AG04449 (cell line): ENCODE measurements at regions not wholly inside any gene's neighbourhood (a gene's known extent, or its start where the extent isn't known, plus 50 kb on each side); places are given as distances from the start of the nearest gene placed in this dataset.
"Not testable (repeated sequence)": the region's sequence is repeated elsewhere in the genome, so short reads cannot be mapped to it uniquely, and the experiment has no call there.

Experiments
- CTCF ChIA-PET: fragments of 350-600 bp; formaldehyde crosslinking; extraction: SDS; loops from one replicate; lab custom pipeline; 2021; ENCODE audit warnings: antibody characterized with exemption; lab: Yijun Ruan, JAX
- POLR2A ChIA-PET: fragments of 400-600, 350-600 bp; formaldehyde crosslinking; extraction: SDS; loops from one replicate; lab custom pipeline; 2020; ENCODE audit warnings: antibody characterized with exemption, inconsistent platforms; lab: Yijun Ruan, JAX
- DNase-seq: peaks from one replicate; pipeline ENCODE4 v3.0.0-alpha.2; 2010; ENCODE audit warnings: low read depth, low spot score
- H3K4me3 ChIP-seq: 2 replicates; pipeline ENCODE4 v1.5.1; 2011; ENCODE audit warnings: low read depth, mild to moderate bottlenecking, control low read depth, low read length
- TF ChIP-seq, protein P1 (sequence below): IDR thresholded peaks from one replicate; pipeline ENCODE4 v1.5.1; 2011; ENCODE audit warnings: mild to moderate bottlenecking, moderate library complexity, low read length, control low read depth, inconsistent platforms; ENCODE audit not compliant: insufficient read depth; ENCODE audit errors: missing control alignments

GRCh38 chr10:9382533-9382866, 1328.0 kb downstream of the GATA3 start:
- H3K4me3 ChIP-seq: no peak overlapping the region
- TF ChIP-seq, protein P1, sequence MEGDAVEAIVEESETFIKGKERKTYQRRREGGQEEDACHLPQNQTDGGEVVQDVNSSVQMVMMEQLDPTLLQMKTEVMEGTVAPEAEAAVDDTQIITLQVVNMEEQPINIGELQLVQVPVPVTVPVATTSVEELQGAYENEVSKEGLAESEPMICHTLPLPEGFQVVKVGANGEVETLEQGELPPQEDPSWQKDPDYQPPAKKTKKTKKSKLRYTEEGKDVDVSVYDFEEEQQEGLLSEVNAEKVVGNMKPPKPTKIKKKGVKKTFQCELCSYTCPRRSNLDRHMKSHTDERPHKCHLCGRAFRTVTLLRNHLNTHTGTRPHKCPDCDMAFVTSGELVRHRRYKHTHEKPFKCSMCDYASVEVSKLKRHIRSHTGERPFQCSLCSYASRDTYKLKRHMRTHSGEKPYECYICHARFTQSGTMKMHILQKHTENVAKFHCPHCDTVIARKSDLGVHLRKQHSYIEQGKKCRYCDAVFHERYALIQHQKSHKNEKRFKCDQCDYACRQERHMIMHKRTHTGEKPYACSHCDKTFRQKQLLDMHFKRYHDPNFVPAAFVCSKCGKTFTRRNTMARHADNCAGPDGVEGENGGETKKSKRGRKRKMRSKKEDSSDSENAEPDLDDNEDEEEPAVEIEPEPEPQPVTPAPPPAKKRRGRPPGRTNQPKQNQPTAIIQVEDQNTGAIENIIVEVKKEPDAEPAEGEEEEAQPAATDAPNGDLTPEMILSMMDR: no peak
- POLR2A ChIA-PET: no interaction called here
- DNase-seq: no peak
- CTCF ChIA-PET: no interaction called here

GRCh38 chr10:9390516-9390915, 1336.0 kb downstream of the GATA3 start:
- TF ChIP-seq, protein P1: no peak
- POLR2A ChIA-PET: no interaction called here
- no peak for DNase-seq

DNA sequence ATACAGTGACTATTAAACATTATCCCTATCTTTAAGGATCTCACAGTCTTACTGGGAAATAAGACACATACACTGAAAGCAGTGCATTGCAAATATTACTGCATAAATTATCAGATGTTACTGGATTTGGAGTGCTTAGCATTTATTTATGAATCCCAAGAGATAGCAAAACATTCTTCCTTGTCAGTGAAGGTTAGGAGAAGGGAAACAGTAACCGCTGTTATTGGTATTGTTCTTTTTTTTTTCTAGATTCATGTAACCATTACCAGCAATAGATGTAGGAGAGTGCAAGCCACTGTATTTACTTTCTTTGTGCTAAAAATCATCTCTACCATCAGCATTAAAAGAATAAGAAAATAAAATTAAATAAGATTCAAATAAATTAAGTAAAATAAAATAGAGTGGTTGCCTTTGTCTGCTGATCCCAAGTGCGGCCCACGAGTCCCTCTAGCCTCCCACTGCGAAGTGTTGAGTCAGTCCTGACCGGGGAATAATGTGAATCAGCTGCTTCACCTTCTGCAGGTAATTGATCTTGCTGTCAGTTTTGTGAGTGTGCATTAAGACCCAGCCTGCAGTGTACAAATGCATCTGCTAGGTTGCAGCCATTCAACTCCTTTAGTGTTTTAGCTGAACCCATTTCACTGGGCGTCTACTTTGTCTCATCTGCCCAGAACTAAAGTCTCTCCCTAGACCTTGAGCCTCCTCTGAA, 1344.9 kb downstream of the GATA3 start:
- CTCF ChIA-PET: no interaction called here
- TF ChIP-seq, protein P1: no peak
- DNase-seq: no peak

More at GRCh38 chr10:9390516-9390915, 1336.0 kb downstream of the GATA3 start:
- CTCF ChIA-PET: no interaction called here
- H3K4me3 ChIP-seq: no peak overlapping the region

DNA sequence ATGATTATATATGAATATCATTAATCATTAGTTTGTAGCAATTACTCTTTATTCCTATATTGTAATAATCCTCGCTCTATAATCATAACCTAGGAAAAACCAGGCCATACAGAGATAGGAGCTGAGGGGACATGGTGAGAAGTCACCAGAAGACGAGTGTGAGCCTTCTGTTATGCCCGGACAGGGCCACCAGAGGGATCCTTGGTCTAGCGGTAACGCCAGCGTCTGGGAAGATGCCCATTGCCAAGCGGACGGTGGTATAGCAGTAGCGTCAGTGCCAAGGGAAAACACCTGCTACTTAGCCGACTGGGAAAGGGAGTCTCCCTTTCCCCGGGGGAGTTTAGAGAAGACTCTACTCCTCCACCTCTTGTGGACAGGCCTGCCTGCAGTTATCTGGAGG, 1347.6 kb downstream of the GATA3 start:
- POLR2A ChIA-PET, CTCF ChIA-PET, H3K4me3 ChIP-seq, DNase-seq: not testable (repeated sequence)

More for the DNA sequence above, 1344.9 kb downstream of the GATA3 start:
- H3K4me3 ChIP-seq: no peak overlapping the region
- POLR2A ChIA-PET: no interaction called here

DNA sequence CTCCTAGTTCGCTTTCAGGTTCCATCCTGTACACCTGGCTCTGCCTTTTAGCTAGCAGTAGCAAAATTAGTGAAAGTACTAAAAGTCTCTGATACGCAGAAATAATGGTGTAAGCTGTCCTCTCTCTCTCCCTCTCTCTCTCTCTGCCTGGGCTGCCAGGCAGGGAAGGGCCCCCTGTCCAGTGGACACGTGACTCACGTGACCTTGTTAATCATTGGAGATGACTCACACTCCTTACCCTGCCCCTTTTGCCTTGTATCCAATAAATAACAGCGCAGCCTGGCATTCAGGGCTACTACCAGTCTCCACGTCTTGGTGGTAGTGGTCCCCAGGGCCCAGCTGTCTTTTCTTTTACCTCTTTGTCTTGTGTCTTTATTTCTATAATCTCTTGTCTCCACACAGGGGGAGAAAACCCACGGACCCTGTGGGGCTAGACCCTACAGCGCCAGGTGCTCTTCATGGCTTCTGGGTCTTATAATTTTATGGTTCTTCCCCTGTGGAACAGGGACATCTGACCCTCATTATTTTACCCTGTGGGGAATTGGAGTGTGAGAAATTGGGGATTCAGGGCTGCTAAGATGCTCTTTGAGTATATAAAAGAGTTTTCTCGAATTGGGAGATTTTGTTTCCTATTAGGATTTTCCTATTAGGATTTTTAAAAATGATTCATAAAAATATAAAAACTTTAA, 1348.2 kb downstream of the GATA3 start:
- DNase-seq, CTCF ChIA-PET, POLR2A ChIA-PET, H3K4me3 ChIP-seq: not testable (repeated sequence)

DNA sequence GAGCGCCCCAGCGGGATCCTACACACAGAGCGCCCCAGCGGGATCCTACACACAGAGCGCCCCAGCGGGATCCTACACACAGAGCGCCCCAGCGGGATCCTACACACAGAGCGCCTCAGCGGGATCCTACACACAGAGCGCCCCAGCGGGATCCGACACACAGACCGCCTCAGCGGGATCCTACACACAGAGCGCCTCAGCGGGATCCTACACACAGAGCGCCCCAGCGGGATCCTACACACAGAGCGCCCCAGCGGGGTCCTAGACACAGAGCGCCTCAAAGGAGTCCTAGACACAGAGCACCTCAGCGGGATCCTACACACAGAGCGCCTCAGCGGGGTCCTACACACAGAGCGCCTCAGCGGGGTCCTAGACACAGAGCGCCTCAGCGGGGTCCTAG, 1352.7 kb downstream of the GATA3 start:
- DNase-seq, CTCF ChIA-PET, H3K4me3 ChIP-seq, POLR2A ChIA-PET: not testable (repeated sequence)

DNA sequence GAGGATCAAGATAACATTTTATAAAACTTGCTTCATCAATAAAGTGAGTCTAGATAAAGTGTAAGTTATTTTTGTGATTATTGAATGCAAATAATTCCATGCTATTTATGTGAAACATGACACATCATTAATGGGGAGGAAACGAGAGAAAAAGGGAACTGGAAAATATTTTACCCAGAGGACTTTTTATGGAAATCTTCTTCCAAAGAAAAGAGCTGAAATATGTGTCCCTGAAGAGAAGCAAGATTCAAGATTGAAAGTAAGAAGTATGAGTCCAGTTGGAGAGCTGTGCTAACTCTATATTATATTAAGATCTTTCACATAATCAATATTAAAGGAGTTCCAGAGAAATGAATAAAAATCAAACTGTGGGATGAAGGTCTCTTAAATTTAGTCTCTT, 1361.8 kb downstream of the GATA3 start:
- TF ChIP-seq, protein P1: no peak
- POLR2A ChIA-PET: no interaction called here
- CTCF ChIA-PET: no interaction called here
- DNase-seq: no peak
- H3K4me3 ChIP-seq: no peak overlapping the region

DNA sequence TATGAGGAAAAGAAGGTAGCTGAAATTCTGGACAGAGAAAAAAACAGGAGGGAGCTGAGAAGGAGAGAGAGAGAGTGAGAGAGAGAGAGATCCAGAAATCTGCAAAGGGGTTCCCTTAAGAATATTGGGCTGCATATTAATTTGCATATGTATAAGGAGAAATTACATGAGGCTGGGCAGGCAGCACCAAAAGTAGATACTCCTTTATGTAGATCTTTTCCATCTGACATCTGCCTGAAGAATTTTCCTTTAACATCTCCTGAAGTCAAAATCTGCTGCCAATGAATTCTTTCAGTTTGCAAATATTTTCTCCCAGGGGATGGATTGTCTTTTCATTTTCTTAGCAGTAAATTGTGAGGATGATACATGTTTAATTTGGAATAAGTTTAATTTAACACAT, 1365.3 kb downstream of the GATA3 start:
- H3K4me3 ChIP-seq: no peak overlapping the region
- no peak for DNase-seq
- POLR2A ChIA-PET: no interaction called here
- CTCF ChIA-PET: no interaction called here
- TF ChIP-seq, protein P1: no peak
